GM12874 (cell line): ENCODE measurements at regions not wholly inside any gene's neighbourhood (a gene's known extent, or its start where the extent isn't known, plus 50 kb on each side); places are given as distances from the start of the nearest gene placed in this dataset.

Experiments
- CTCF ChIP-seq: IDR thresholded peaks from 2 replicates; pipeline ENCODE4 v1.5.1; 2011; ENCODE audit warnings: low read depth, mild to moderate bottlenecking, control low read depth, low read length, moderate library complexity; ENCODE audit not compliant: insufficient read depth

GRCh38 chr14:76678244-76678800, 82.9 kb upstream of the VASH1 start:
- TF ChIP-seq CTCF: no peak

- no peak for TF ChIP-seq CTCF
Measured at GRCh38 chr14:76682367-76682766, 78.9 kb upstream of the VASH1 start.

- no peak for TF ChIP-seq CTCF
Measured at GRCh38 chr14:76686646-76687045, 74.6 kb upstream of the VASH1 start.

GRCh38 chr14:76687611-76688382, 73.5 kb upstream of the VASH1 start:
- no peak for TF ChIP-seq CTCF

- no peak for TF ChIP-seq CTCF
Measured at GRCh38 chr14:76688383-76688671, 72.9 kb upstream of the VASH1 start.

DNA sequence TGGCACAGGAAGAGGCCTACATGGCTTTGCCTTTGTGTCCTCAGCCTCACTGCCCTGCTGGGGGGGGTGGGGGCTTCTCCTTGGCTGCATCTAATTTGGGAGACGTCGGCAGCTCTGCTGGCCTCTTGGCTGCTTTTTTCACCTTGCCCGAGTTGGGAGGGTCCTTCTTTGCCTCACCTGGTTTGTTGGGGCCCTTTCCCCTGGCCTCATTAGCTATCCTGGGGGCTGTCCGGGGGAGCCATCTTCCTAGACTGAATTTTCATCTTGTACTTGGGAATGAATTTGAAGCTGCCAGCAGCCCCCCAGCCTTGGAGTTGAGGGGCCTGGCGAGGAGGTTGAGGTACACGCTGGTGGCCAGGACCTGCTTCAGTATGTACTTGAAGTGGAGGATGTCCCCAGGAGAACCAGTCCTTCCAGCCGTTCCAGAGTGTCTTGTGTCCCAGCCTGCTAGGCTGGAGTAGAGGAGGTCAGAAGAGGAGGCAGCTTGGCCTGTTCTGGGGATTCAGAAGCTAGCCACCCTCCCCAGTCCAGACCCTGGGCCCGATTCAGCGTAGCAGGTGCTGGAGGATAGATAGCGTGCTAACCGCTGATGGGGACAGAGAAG, 70.7 kb upstream of the VASH1 start:
- no peak for TF ChIP-seq CTCF

DNA sequence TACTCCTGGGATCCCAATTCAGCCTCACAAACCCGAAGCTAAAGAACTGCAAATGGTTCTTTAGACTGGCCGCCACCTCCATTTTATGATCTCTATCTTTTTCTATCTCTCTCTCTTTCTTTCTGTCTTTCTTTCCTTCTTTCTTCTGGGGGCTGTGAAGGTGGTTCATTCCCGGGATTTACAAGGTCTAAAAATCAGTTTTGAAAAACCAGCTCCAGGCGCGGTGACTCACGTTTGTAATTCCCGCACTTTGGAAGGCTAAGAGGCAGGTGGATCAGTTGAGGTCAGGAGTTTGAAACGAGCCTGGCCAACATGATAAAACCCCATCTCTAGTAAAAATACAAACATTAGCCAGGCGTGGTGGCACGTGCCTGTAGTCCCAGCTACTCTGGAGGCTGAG, 67.2 kb upstream of the VASH1 start:
- TF ChIP-seq CTCF: no peak
